K562 (cell line): ENCODE measurements at regions not wholly inside any gene's neighbourhood (a gene's known extent, or its start where the extent isn't known, plus 50 kb on each side); places are given as distances from the start of the nearest gene placed in this dataset.

Experiments used
- ATAC-seq: fragments of 200-7000 bp; cut with Tn5 transposase; 3 replicates; pipeline ENCODE4 v1.9.1; 2020; ENCODE audit warnings: moderate library complexity
- BruUV-seq: library from RNA; stranded (reverse); fragments of 400-500 nt; replicated peaks from 2 replicates; lab custom pipeline; 2021; lab: Mats Ljungman, UMichigan
- CTCF ChIA-PET: fragments of 300-600 bp; formaldehyde crosslinking; extraction: SDS; loops from one replicate; lab custom pipeline; 2021; ENCODE audit warnings: low intra/inter-chr PET ratio; lab: Yijun Ruan, JAX
- POLR2A ChIA-PET: fragments of 300-600, 350-650 bp; sonication (Branson Sonifier 250); formaldehyde crosslinking; extraction: SDS; loops from one replicate; lab custom pipeline; 2021; ENCODE audit warnings: antibody characterized with exemption, inconsistent platforms; lab: Yijun Ruan, JAX
- DNase-seq, 4 experiments: peaks; one replicate each; pipeline versions ENCODE4 v3.0.0 to v3.0.0-alpha.2; 2011 to 2018; ENCODE audit warnings: low spot score in 3 of 4, mixed read lengths in 3 of 4; ENCODE audit errors: extremely low read depth in 1 of 4
- FAIRE-seq: peaks from 2 replicates; lab custom pipeline; 2011; peaks lifted over from hg19 to GRCh38; lab: Jason Lieb, UNC
- H2AFZ ChIP-seq: 2 replicates; pipeline ENCODE4 v1.6.0; 2011; ENCODE audit warnings: low read depth, low read length, control low read depth, inconsistent platforms
- H3K27ac ChIP-seq: fragments of 200-600 bp; 3 replicates; pipeline ENCODE4 v1.8.0; 2011; ENCODE audit warnings: low read depth, mild to moderate bottlenecking, control low read depth, inconsistent platforms, low read length, moderate library complexity, mixed read lengths; ENCODE audit errors: extremely low read depth
- H3K27me3 ChIP-seq, 2 experiments: fragments of 300-600 bp in 1 of 2; 2 replicates in 1 of 2; 3 replicates in 1 of 2; pipeline versions ENCODE4 v1.6.0 to v1.8.0; 2011; ENCODE audit warnings: inconsistent platforms in 2 of 2, low read length in 2 of 2, mild to moderate bottlenecking in 1 of 2, mixed read lengths in 1 of 2, moderate library complexity in 1 of 2; ENCODE audit not compliant: control insufficient read depth in 2 of 2, insufficient read depth in 2 of 2
- H3K36me3 ChIP-seq: fragments of 300-600 bp; 3 replicates; pipeline ENCODE4 v1.8.0; 2011; ENCODE audit warnings: mild to moderate bottlenecking, low read length, inconsistent platforms; ENCODE audit not compliant: control insufficient read depth, insufficient read depth
- H3K4me1 ChIP-seq, 2 experiments: fragments of 200-600 bp in 1 of 2; replicated peaks in 1 of 2; 2 replicates in 1 of 2; 3 replicates in 1 of 2; pipeline versions ENCODE4 v1.5.1 to v1.8.0; 2011; ENCODE audit warnings: inconsistent platforms in 2 of 2, low read length in 2 of 2, mild to moderate bottlenecking in 1 of 2, mixed read lengths in 1 of 2, moderate library complexity in 1 of 2; ENCODE audit not compliant: control insufficient read depth in 2 of 2, insufficient read depth in 2 of 2
- H3K4me2 ChIP-seq: 2 replicates; pipeline ENCODE4 v1.6.1; 2011; ENCODE audit warnings: low read length, control low read depth, inconsistent platforms, mixed read lengths; ENCODE audit not compliant: insufficient read depth
- H3K4me3 ChIP-seq: fragments of 200-600 bp; sonication (generic), shearing (Covaris generic); 2 replicates; pipeline ENCODE4 v1.5.1; 2016; ENCODE audit warnings: control low read depth, inconsistent platforms
- H3K79me2 ChIP-seq: fragments of 200-600 bp; 3 replicates; pipeline ENCODE4 v1.8.0; 2011; ENCODE audit warnings: low read length, inconsistent platforms; ENCODE audit not compliant: control insufficient read depth, insufficient read depth
- H3K9ac ChIP-seq, 2 experiments: 2 replicates each; pipeline versions ENCODE4 v1.6.0 to v1.6.1; 2011; ENCODE audit warnings: low read depth in 2 of 2, low read length in 2 of 2, control low read depth in 1 of 2, inconsistent platforms in 1 of 2, mild to moderate bottlenecking in 1 of 2, mixed read lengths in 1 of 2; ENCODE audit not compliant: insufficient read depth in 1 of 2
- H3K9me1 ChIP-seq: one replicate; pipeline ENCODE4 v1.6.0; 2011; ENCODE audit warnings: inconsistent platforms, mild to moderate bottlenecking, low read length, moderate library complexity; ENCODE audit not compliant: control insufficient read depth, insufficient read depth
- H3K9me3 ChIP-seq: replicated peaks from 2 replicates; pipeline ENCODE4 v1.5.1; 2011; ENCODE audit warnings: low read depth, low read length, inconsistent platforms; ENCODE audit not compliant: control insufficient read depth, insufficient read depth
- H4K20me1 ChIP-seq: replicated peaks from 2 replicates; pipeline ENCODE4 v1.6.1; 2011; ENCODE audit warnings: low read length, inconsistent platforms, mixed read lengths; ENCODE audit not compliant: control insufficient read depth, insufficient read depth
- CTBP1 ChIP-seq: fragments of 450-650 bp; IDR thresholded peaks from 2 replicates; pipeline ENCODE4 v1.6.1; 2016; ENCODE audit warnings: borderline replicate concordance
- GTF2E2 ChIP-seq: fragments of 200-800 bp; sonication (Bioruptor generic); IDR thresholded peaks from 2 replicates; pipeline ENCODE4 v1.6.1; 2016; ENCODE audit warnings: missing genetic modification characterization, missing compliant biosample characterization
- NBN ChIP-seq: fragments of 450-650 bp; IDR thresholded peaks from 2 replicates; pipeline ENCODE4 v1.6.1; 2016; ENCODE audit warnings: low read depth, mild to moderate bottlenecking
- WGBS: fragments of 100-300 bp; shearing (Covaris generic); methylation state at CpG from one replicate; pipeline ENCODE4 v1.1.6; 2016; ENCODE audit warnings: low coverage, mixed read lengths; ENCODE audit not compliant: insufficient coverage; ENCODE audit errors: missing lambda C conversion rate; 5-methylcytosine and 5-hydroxymethylcytosine counted together
- in situ Hi-C: fragments of 300-500 bp; cut with MboI; formaldehyde crosslinking; loops from 4 replicates; pipeline ENCODE4 v1.15.0; 2018; ENCODE audit warnings: inconsistent platforms, mixed read lengths
- intact Hi-C: fragments of 100-400 bp; cut with micrococcal nuclease; formaldehyde crosslinking; loops from 2 replicates; pipeline ENCODE4 v1.14.2; 2022
- TF ChIP-seq, protein P1 (sequence below): sonication (generic); formaldehyde crosslinking; IDR thresholded peaks from 2 replicates; pipeline ENCODE4 v1.8.0; 2022; ENCODE audit warnings: mild to moderate bottlenecking, low read depth, missing genetic modification reagents
- TF ChIP-seq, protein P2 (sequence below): fragments of 250-450 bp; sonication (Bioruptor Pico); IDR thresholded peaks from 2 replicates; pipeline ENCODE4 v1.4.0; 2020; ENCODE audit warnings: mild to moderate bottlenecking, moderate library complexity, borderline replicate concordance

DNA sequence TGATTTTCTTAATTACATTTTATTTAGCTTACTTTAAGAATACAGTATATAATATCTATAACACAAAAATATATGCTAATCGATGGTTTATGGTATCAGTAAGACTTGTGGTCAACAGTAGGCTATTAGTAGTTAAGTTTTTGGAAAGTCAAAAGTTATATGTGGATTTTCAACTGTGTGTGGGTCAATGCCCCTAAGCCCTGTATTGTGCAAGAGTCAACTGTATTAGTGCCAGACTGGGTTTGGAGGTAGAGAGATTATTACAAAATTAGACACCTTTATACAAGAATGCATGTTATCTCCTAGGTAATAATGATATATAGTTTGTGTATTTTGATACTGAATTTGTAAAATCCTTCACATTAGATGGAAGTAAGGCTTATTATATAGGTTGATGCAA lies 100.3 kb upstream of the PRR32 start:
- Histone ChIP-seq H3K79me2 (no peaks in the 10 kb centered on the region), H3K27me3 (no peaks in the 10 kb centered on the region), H3K9me1 (no peaks in the 10 kb centered on the region), H3K36me3 (no peaks in the 10 kb centered on the region), H4K20me1 (no peaks in the 10 kb centered on the region), H3K27ac (no peak overlapping the region), H3K4me2 (no peak overlapping the region), H3K4me1 (no peaks in the 10 kb centered on the region), H3K4me3 (no peak overlapping the region), H3K9ac (no peak overlapping the region), H3K9me3 (no peaks in the 10 kb centered on the region), H2AFZ (no peak overlapping the region)
- TF ChIP-seq GTF2E2 (tag) (no peak), CTBP1 (no peak), NBN (no peak)
- TF ChIP-seq, protein P1, sequence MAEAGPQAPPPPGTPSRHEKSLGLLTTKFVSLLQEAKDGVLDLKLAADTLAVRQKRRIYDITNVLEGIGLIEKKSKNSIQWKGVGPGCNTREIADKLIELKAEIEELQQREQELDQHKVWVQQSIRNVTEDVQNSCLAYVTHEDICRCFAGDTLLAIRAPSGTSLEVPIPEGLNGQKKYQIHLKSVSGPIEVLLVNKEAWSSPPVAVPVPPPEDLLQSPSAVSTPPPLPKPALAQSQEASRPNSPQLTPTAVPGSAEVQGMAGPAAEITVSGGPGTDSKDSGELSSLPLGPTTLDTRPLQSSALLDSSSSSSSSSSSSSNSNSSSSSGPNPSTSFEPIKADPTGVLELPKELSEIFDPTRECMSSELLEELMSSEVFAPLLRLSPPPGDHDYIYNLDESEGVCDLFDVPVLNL (CRISPR knock-in tag): no peak
- TF ChIP-seq, protein P2, sequence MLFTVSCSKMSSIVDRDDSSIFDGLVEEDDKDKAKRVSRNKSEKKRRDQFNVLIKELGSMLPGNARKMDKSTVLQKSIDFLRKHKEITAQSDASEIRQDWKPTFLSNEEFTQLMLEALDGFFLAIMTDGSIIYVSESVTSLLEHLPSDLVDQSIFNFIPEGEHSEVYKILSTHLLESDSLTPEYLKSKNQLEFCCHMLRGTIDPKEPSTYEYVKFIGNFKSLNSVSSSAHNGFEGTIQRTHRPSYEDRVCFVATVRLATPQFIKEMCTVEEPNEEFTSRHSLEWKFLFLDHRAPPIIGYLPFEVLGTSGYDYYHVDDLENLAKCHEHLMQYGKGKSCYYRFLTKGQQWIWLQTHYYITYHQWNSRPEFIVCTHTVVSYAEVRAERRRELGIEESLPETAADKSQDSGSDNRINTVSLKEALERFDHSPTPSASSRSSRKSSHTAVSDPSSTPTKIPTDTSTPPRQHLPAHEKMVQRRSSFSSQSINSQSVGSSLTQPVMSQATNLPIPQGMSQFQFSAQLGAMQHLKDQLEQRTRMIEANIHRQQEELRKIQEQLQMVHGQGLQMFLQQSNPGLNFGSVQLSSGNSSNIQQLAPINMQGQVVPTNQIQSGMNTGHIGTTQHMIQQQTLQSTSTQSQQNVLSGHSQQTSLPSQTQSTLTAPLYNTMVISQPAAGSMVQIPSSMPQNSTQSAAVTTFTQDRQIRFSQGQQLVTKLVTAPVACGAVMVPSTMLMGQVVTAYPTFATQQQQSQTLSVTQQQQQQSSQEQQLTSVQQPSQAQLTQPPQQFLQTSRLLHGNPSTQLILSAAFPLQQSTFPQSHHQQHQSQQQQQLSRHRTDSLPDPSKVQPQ: no peak
- CTCF ChIA-PET: no interaction called here
- ATAC-seq (no peak), FAIRE-seq (no peak), DNase-seq (no peak)
- intact Hi-C loops (no loop called here), in situ Hi-C loops (no loop called here)
- POLR2A ChIA-PET: no interaction called here
- 0% methylated on average over 1 of the region's 1 CpG for WGBS
- BruUV-seq: no TSS peak
